ENCODE measurements at regions not wholly inside any gene's neighbourhood (a gene's known extent, or its start where the extent isn't known, plus 50 kb on each side); places are given as distances from the start of the nearest gene placed in this dataset.
"Not testable (repeated sequence)": the region's sequence is repeated elsewhere in the genome, so short reads cannot be mapped to it uniquely, and the experiment has no call there.

- Histone ChIP-seq H3K36me3 (no peaks in the 10 kb centered on the region), H3K27ac (no peak overlapping the region), H3K4me3 (no peak overlapping the region), H3K4me1 (peaks cover 9% of the 10 kb centered on the region), H3K27me3 (peaks cover 8% of the 10 kb centered on the region), H3K9me3 (no peaks in the 10 kb centered on the region), H3K9ac (ENCODE audit: low read depth in 2 of 2, low read length in 2 of 2) (no peak overlapping the region)
- no peak for DNase-seq
- TF ChIP-seq CTCF (IDR thresholded peaks at IDR 0.05), result no peak
- intact Hi-C loops (cut with DNase I), result loop anchor here (2.0 to 5.0 kb wide), 2 partner anchors 107 to 143 kb away; no protein-coding TSS in a partner anchor
Measured at GRCh38 chr19:29873801-29874575, 62.2 kb downstream of the CCNE1 start.

GRCh38 chr19:29875931-29876330, 64.1 kb downstream of the CCNE1 start:
- Histone ChIP-seq H3K36me3 (no peaks in the 10 kb centered on the region), H3K9ac (ENCODE audit: low read depth in 2 of 2, low read length in 2 of 2) (no peak overlapping the region), H3K27ac (no peak overlapping the region), H3K9me3 (no peaks in the 10 kb centered on the region), H3K4me3 (no peak overlapping the region), H3K4me1 (peaks cover 9% of the 10 kb centered on the region), H3K27me3 (peaks cover 8% of the 10 kb centered on the region)
- intact Hi-C loops (cut with DNase I), result loop anchor here (2.0 kb wide), 1 partner anchor 145 kb away; no protein-coding TSS in a partner anchor
- no peak for DNase-seq
- TF ChIP-seq CTCF (IDR thresholded peaks at IDR 0.05), result no peak

GRCh38 chr19:29876414-29876813, 64.6 kb downstream of the CCNE1 start:
- H3K4me3 ChIP-seq, result no peak overlapping the region
- H3K27ac ChIP-seq, result no peak overlapping the region
- no peak for TF ChIP-seq CTCF (IDR thresholded peaks at IDR 0.05)
- no peaks in the 10 kb centered on the region for H3K9me3 ChIP-seq
- intact Hi-C loops (cut with DNase I), result no loop called here
- no peaks in the 10 kb centered on the region for H3K36me3 ChIP-seq
- H3K4me1 ChIP-seq, result peaks cover 9% of the 10 kb centered on the region
- no peak overlapping the region for H3K9ac ChIP-seq (ENCODE audit: low read depth in 2 of 2, low read length in 2 of 2)
- peaks cover 8% of the 10 kb centered on the region for H3K27me3 ChIP-seq
- no peak for DNase-seq

GRCh38 chr19:29876908-29877307, 65.1 kb downstream of the CCNE1 start:
- H3K27me3 ChIP-seq; intact Hi-C loops (cut with DNase I); DNase-seq: not testable (repeated sequence)

GRCh38 chr19:29878973-29879654, 62.9 kb upstream of the URI1 start:
- H3K36me3 ChIP-seq, result no peaks in the 10 kb centered on the region
- no peaks in the 10 kb centered on the region for H3K4me1 ChIP-seq
- DNase-seq, result no peak
- no peak overlapping the region for H3K9ac ChIP-seq (ENCODE audit: low read depth in 2 of 2, low read length in 2 of 2)
- no peaks in the 10 kb centered on the region for H3K27me3 ChIP-seq
- TF ChIP-seq CTCF (IDR thresholded peaks at IDR 0.05), result no peak
- H3K4me3 ChIP-seq, result no peak overlapping the region
- H3K9me3 ChIP-seq, result no peaks in the 10 kb centered on the region
- no peak overlapping the region for H3K27ac ChIP-seq
- intact Hi-C loops (cut with DNase I), result no loop called here

More at GRCh38 chr19:29876908-29877307, 65.1 kb downstream of the CCNE1 start:
- not testable (repeated sequence) for H3K9me3 ChIP-seq; H3K9ac ChIP-seq (ENCODE audit: low read depth in 2 of 2, low read length in 2 of 2); H3K27ac ChIP-seq; H3K4me3 ChIP-seq; H3K36me3 ChIP-seq; H3K4me1 ChIP-seq

GRCh38 chr19:29879655-29879974, 62.4 kb upstream of the URI1 start:
- no peak for DNase-seq
- Histone ChIP-seq H3K4me1 (no peaks in the 10 kb centered on the region), H3K36me3 (no peaks in the 10 kb centered on the region), H3K9ac (ENCODE audit: low read depth in 2 of 2, low read length in 2 of 2) (no peak overlapping the region), H3K27me3 (no peaks in the 10 kb centered on the region), H3K4me3 (no peak overlapping the region), H3K27ac (no peak overlapping the region), H3K9me3 (no peaks in the 10 kb centered on the region)
- no peak for TF ChIP-seq CTCF (IDR thresholded peaks at IDR 0.05)
- intact Hi-C loops (cut with DNase I), result no loop called here
